ENCODE measurements at regions not wholly inside any gene's neighbourhood (a gene's known extent, or its start where the extent isn't known, plus 50 kb on each side); places are given as distances from the start of the nearest gene placed in this dataset.

- TF ChIP-seq, protein P1, sequence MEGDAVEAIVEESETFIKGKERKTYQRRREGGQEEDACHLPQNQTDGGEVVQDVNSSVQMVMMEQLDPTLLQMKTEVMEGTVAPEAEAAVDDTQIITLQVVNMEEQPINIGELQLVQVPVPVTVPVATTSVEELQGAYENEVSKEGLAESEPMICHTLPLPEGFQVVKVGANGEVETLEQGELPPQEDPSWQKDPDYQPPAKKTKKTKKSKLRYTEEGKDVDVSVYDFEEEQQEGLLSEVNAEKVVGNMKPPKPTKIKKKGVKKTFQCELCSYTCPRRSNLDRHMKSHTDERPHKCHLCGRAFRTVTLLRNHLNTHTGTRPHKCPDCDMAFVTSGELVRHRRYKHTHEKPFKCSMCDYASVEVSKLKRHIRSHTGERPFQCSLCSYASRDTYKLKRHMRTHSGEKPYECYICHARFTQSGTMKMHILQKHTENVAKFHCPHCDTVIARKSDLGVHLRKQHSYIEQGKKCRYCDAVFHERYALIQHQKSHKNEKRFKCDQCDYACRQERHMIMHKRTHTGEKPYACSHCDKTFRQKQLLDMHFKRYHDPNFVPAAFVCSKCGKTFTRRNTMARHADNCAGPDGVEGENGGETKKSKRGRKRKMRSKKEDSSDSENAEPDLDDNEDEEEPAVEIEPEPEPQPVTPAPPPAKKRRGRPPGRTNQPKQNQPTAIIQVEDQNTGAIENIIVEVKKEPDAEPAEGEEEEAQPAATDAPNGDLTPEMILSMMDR (IDR thresholded peaks at IDR 0.05) = no peak
- no peak for TF ChIP-seq POLR2A (IDR thresholded peaks at IDR 0.05)
- H3K4me3 ChIP-seq (ENCODE audit: low read depth, poor library complexity, severe bottlenecking) = no peak overlapping the region
- 31% methylated on average over 3 of the region's 3 CpGs for WGBS, 2 donors
- intact Hi-C loops (cut with DNase I; ENCODE audit: low total_unique reads) = no loop called here
- DNase-seq (ENCODE audit: low spot score in 2 of 2) = no peak
Measured at GRCh38 chr1:209511169-209511568, 72.3 kb upstream of the CAMK1G start.

- TF ChIP-seq, protein P1 (IDR thresholded peaks at IDR 0.05) = no peak
- no peak for TF ChIP-seq POLR2A (IDR thresholded peaks at IDR 0.05)
- H3K4me3 ChIP-seq (ENCODE audit: low read depth, poor library complexity, severe bottlenecking) = no peak overlapping the region
- no peak for DNase-seq (ENCODE audit: low spot score in 2 of 2)
- intact Hi-C loops (cut with DNase I; ENCODE audit: low total_unique reads) = no loop called here
- 72 to 75% methylated on average over 6 of the region's 6 CpGs for WGBS, 2 donors
Measured at GRCh38 chr1:209512821-209513220, 70.7 kb upstream of the CAMK1G start.

DNA sequence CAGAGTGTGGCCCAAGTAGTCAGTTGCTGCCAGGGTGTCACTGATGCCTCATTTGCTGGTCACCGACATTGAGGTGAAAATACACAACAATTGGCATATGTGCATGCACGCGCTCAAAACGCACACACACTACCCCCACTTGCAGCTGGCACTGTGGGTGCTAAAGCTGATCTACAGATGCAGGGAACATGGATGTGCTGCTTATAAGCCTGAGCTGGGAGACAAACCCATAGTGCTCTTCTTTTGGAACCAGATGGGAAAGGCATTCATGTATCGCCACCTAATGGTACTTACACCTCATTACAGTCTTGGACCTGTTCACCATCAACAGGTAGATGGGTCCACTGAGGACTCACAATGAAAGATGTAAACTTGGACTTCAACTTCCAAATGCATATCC is 70.3 kb upstream of the CAMK1G start:
- H3K4me3 ChIP-seq (ENCODE audit: low read depth, poor library complexity, severe bottlenecking) = no peak overlapping the region
- intact Hi-C loops (cut with DNase I; ENCODE audit: low total_unique reads) = no loop called here
- TF ChIP-seq POLR2A (IDR thresholded peaks at IDR 0.05) = no peak
- TF ChIP-seq, protein P1 (IDR thresholded peaks at IDR 0.05) = no peak
- DNase-seq (ENCODE audit: low spot score in 2 of 2) = no peak
- 50 to 62% methylated on average over 5 of the region's 5 CpGs for WGBS, 2 donors

- 62 to 67% methylated on average over 10 of the region's 10 CpGs for WGBS, 2 donors
- H3K4me3 ChIP-seq (ENCODE audit: low read depth, poor library complexity, severe bottlenecking) = no peak overlapping the region
- intact Hi-C loops (cut with DNase I; ENCODE audit: low total_unique reads) = no loop called here
- TF ChIP-seq POLR2A (IDR thresholded peaks at IDR 0.05) = no peak
- TF ChIP-seq, protein P1 (IDR thresholded peaks at IDR 0.05) = no peak
- no peak for DNase-seq (ENCODE audit: low spot score in 2 of 2)
Measured at GRCh38 chr1:209516771-209517680, 66.5 kb upstream of the CAMK1G start.

- DNase-seq (ENCODE audit: low spot score in 2 of 2) = no peak
- WGBS, 2 donors = 82 to 84% methylated on average over 2 of the region's 2 CpGs
- H3K4me3 ChIP-seq (ENCODE audit: low read depth, poor library complexity, severe bottlenecking) = no peak overlapping the region
- TF ChIP-seq, protein P1 (IDR thresholded peaks at IDR 0.05) = no peak
- no peak for TF ChIP-seq POLR2A (IDR thresholded peaks at IDR 0.05)
- intact Hi-C loops (cut with DNase I; ENCODE audit: low total_unique reads) = no loop called here
Measured at GRCh38 chr1:209517681-209518050, 65.8 kb upstream of the CAMK1G start.

All from lower leg skin (tissue), 4 donors.